H1 (cell line): ENCODE measurements at regions not wholly inside any gene's neighbourhood (a gene's known extent, or its start where the extent isn't known, plus 50 kb on each side); places are given as distances from the start of the nearest gene placed in this dataset.

Experiments
- CBX5 ChIP-seq: fragments of 300-800, 300-1000 bp; sonication (generic); IDR thresholded peaks from 2 replicates; pipeline ENCODE4 v1.7.1; 2016; ENCODE audit warnings: antibody characterized with exemption, low read length, low read depth
- CBX8 ChIP-seq: fragments of 300-800, 300-1000 bp; sonication (generic); IDR thresholded peaks from 2 replicates; pipeline ENCODE4 v1.7.1; 2016; ENCODE audit warnings: low read depth, low read length, borderline replicate concordance
- CHD2 ChIP-seq: IDR thresholded peaks from 2 replicates; pipeline ENCODE4 v1.6.1; 2012; ENCODE audit warnings: low read length, improper control_type of control experiment
- EGR1 ChIP-seq: IDR thresholded peaks from 2 replicates; pipeline ENCODE4 v1.6.1; 2011; ENCODE audit warnings: low read depth, low read length, borderline replicate concordance
- EZH2 ChIP-seq: fragments of 200-600 bp; sonication (generic); IDR thresholded peaks from 2 replicates; pipeline ENCODE4 v1.7.1; 2012; ENCODE audit warnings: low read depth, mild to moderate bottlenecking, moderate library complexity, low read length, inconsistent platforms; ENCODE audit not compliant: severe bottlenecking
- HDAC2 ChIP-seq, 2 experiments: fragments of 300-600 bp in 1 of 2; sonication (generic) in 1 of 2; IDR thresholded peaks; 2 replicates each; pipeline ENCODE4 v1.6.1; 2011 to 2012; ENCODE audit warnings: low read depth in 2 of 2, low read length in 2 of 2, mild to moderate bottlenecking in 2 of 2, moderate library complexity in 2 of 2, borderline replicate concordance in 1 of 2, inconsistent platforms in 1 of 2
- KDM5A ChIP-seq: fragments of 200-600 bp; IDR thresholded peaks from 2 replicates; pipeline ENCODE4 v1.7.1; 2012; ENCODE audit warnings: mild to moderate bottlenecking, low read length, inconsistent platforms, mixed read lengths
- POLR2A ChIP-seq, 2 experiments: IDR thresholded peaks; 1 replicate in 1 of 2; 2 replicates in 1 of 2; pipeline ENCODE4 v1.6.1; 2011; ENCODE audit warnings: low read depth in 2 of 2, low read length in 2 of 2, mild to moderate bottlenecking in 2 of 2; ENCODE audit errors: control extremely low read depth in 1 of 2
- RFX5 ChIP-seq: IDR thresholded peaks from 2 replicates; pipeline ENCODE4 v1.6.1; 2011; ENCODE audit warnings: low read depth, low read length, improper control_type of control experiment, borderline replicate concordance
- SAP30 ChIP-seq: fragments of 300-600 bp; sonication (generic); IDR thresholded peaks from 2 replicates; pipeline ENCODE4 v1.7.1; 2012; ENCODE audit warnings: low read length, moderate library complexity, mild to moderate bottlenecking, inconsistent platforms; ENCODE audit not compliant: insufficient read depth, insufficient replicate concordance
- TF ChIP-seq, protein P1 (sequence below), 3 experiments: IDR thresholded peaks; 1 replicate in 2 of 3; 2 replicates in 1 of 3; pipeline versions ENCODE4 v1.5.1 to v1.6.1; 2011; ENCODE audit warnings: low read length in 3 of 3, mild to moderate bottlenecking in 3 of 3, inconsistent platforms in 2 of 3, low read depth in 1 of 3, moderate library complexity in 1 of 3; ENCODE audit not compliant: insufficient read depth in 1 of 3; ENCODE audit errors: control extremely low read depth in 1 of 3

DNA sequence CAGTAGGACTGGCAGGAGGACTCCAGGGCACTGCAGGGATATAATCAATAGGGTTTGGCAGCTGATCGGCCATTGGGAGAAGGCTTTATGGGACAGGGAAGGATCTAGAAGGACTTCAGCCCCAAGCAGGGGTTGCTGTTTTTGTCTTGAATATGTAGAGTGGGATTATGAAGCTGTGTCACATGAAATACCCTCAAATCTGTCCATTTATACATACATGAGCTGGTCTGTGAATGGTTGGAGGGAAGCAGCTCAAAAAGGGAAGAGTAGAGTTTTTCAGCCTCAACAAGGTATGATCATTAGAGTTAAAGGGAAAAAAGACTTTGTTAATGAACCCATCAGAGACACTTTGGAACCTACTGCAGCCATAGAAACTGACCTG is 98.2 kb upstream of the ZNF217 start:
- TF ChIP-seq EGR1 (no peak), EZH2 (no peak), HDAC2 (IDR thresholded peaks at IDR 0.05; ENCODE audit: borderline replicate concordance in 1 of 2, low read depth in 2 of 2, low read length in 2 of 2) (no peak), RFX5 (no peak), CBX5 (no peak), KDM5A (no peak), SAP30 (no peak), CHD2 (no peak), POLR2A (IDR thresholded peaks at IDR 0.05; ENCODE audit: control extremely low read depth in 1 of 2, low read depth in 2 of 2, low read length in 2 of 2) (no peak), CBX8 (no peak)
- TF ChIP-seq, protein P1, sequence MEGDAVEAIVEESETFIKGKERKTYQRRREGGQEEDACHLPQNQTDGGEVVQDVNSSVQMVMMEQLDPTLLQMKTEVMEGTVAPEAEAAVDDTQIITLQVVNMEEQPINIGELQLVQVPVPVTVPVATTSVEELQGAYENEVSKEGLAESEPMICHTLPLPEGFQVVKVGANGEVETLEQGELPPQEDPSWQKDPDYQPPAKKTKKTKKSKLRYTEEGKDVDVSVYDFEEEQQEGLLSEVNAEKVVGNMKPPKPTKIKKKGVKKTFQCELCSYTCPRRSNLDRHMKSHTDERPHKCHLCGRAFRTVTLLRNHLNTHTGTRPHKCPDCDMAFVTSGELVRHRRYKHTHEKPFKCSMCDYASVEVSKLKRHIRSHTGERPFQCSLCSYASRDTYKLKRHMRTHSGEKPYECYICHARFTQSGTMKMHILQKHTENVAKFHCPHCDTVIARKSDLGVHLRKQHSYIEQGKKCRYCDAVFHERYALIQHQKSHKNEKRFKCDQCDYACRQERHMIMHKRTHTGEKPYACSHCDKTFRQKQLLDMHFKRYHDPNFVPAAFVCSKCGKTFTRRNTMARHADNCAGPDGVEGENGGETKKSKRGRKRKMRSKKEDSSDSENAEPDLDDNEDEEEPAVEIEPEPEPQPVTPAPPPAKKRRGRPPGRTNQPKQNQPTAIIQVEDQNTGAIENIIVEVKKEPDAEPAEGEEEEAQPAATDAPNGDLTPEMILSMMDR (IDR thresholded peaks at IDR 0.05; ENCODE audit: control extremely low read depth in 1 of 3, insufficient read depth in 1 of 3, low read depth in 1 of 3, low read length in 3 of 3), result no peak
